ENCODE measurements at regions not wholly inside any gene's neighbourhood (a gene's known extent, or its start where the extent isn't known, plus 50 kb on each side); places are given as distances from the start of the nearest gene placed in this dataset.

DNA sequence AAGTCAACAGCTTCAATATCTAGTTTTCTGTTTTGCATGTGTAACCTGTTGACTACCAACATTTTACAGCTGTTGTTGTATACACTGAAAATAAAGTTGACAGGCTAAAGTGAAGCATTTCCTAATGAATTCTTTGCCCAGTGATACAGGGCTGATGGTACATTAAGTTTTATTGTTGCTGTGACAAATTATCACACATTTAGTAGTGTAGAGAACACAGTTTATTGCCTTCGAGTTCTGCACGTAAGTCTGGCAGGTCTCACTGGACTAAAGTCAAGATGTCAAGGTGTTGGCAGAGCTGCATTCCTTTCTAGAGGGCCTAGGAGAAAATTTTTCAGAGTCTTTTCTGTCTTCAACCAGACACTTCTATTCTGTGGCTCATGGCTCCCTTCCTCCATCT, 184.2 kb downstream of the SLITRK6 start:
- no peak for ATAC-seq (ENCODE audit: insufficient read depth, low read depth)
- Histone ChIP-seq H3K4me1 (ENCODE audit: insufficient read depth, low read length) (no peaks in the 10 kb centered on the region), H3K9me3 (ENCODE audit: insufficient read depth, low read length, severe bottlenecking) (no peaks in the 10 kb centered on the region), H3K4me2 (ENCODE audit: insufficient read depth, low read length) (no peak overlapping the region), H3K36me3 (ENCODE audit: insufficient read depth, low read length) (no peaks in the 10 kb centered on the region), H3K27ac (ENCODE audit: low read length) (no peak overlapping the region), H3K4me3 (ENCODE audit: low read depth in 1 of 2, low read length in 2 of 2) (no peak overlapping the region), H3K27me3 (ENCODE audit: insufficient read depth, low read length, poor library complexity) (no peaks in the 10 kb centered on the region), H4K20me1 (ENCODE audit: insufficient read depth, low read length) (no peaks in the 10 kb centered on the region), H2AFZ (ENCODE audit: low read depth, low read length) (no peak overlapping the region), H3K79me2 (ENCODE audit: insufficient read depth, low read length) (no peaks in the 10 kb centered on the region), H3K9ac (ENCODE audit: low read depth, low read length) (no peak overlapping the region)
- TF ChIP-seq, protein P1, sequence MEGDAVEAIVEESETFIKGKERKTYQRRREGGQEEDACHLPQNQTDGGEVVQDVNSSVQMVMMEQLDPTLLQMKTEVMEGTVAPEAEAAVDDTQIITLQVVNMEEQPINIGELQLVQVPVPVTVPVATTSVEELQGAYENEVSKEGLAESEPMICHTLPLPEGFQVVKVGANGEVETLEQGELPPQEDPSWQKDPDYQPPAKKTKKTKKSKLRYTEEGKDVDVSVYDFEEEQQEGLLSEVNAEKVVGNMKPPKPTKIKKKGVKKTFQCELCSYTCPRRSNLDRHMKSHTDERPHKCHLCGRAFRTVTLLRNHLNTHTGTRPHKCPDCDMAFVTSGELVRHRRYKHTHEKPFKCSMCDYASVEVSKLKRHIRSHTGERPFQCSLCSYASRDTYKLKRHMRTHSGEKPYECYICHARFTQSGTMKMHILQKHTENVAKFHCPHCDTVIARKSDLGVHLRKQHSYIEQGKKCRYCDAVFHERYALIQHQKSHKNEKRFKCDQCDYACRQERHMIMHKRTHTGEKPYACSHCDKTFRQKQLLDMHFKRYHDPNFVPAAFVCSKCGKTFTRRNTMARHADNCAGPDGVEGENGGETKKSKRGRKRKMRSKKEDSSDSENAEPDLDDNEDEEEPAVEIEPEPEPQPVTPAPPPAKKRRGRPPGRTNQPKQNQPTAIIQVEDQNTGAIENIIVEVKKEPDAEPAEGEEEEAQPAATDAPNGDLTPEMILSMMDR (IDR thresholded peaks at IDR 0.05; ENCODE audit: borderline replicate concordance, extremely low read depth, low read length, poor library complexity, severe bottlenecking): no peak
- TF ChIP-seq EZH2 (IDR thresholded peaks at IDR 0.05; ENCODE audit: borderline replicate concordance, low read depth, low read length, severe bottlenecking): no peak
- DNase-seq: no peak

DNA sequence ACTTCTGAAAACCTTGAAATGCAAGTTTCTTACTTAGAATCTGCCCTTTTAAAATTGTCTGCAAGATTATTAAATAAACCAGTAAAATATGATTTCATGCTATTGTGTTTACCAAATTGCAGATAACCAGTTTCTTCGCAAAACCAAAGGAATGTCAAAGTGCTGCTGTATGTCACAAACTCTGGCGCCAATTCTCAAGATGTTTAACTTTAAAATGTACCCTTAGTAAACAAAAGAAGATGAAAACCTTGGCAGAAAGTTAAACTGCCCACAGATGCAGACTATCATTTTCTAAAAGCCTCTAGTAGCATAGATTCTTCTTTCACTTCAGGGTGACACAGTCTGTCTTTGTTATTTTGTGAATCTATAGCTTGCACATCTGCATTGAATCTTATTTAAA, 189.2 kb downstream of the SLITRK6 start:
- H3K9me3 ChIP-seq (ENCODE audit: insufficient read depth, low read length, severe bottlenecking): no peaks in the 10 kb centered on the region

DNA sequence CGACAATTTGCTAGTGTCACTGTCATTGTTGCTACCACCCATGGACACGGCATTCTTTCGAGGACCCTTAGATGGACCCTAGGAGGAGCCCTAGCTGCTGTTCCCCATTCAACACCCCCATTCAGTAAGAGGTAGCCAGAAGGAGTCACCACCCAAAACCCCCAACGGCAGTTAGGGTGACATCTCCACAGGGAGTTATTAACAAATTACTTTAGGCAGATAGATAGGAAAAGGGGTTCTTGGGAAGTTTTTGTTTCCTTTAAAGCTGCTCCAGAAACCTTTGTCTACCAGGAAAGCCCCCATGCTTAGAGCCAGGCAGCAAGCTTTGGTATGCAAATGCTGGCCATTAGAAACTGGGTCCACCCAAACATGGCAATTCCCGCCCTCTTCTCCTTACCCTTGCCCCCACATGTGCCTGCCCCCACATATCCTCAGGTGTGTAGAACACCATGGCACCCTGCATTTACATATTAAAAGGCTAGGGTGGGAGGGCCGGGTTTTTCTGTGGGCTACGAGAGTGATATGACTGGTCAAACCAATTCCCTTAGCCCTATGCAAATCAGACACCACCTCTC, 190.9 kb downstream of the SLITRK6 start:
- H3K4me1 ChIP-seq (ENCODE audit: insufficient read depth, low read length): no peaks in the 10 kb centered on the region
- H4K20me1 ChIP-seq (ENCODE audit: insufficient read depth, low read length): no peaks in the 10 kb centered on the region
- H3K4me3 ChIP-seq (ENCODE audit: low read depth in 1 of 2, low read length in 2 of 2): no peak overlapping the region
- no peaks in the 10 kb centered on the region for H3K36me3 ChIP-seq (ENCODE audit: insufficient read depth, low read length)
- no peak for DNase-seq
- H3K9ac ChIP-seq (ENCODE audit: low read depth, low read length): no peak overlapping the region
- no peak overlapping the region for H3K4me2 ChIP-seq (ENCODE audit: insufficient read depth, low read length)
- no peak for ATAC-seq (ENCODE audit: insufficient read depth, low read depth)
- H2AFZ ChIP-seq (ENCODE audit: low read depth, low read length): no peak overlapping the region
- no peak overlapping the region for H3K27ac ChIP-seq (ENCODE audit: low read length)
- no peaks in the 10 kb centered on the region for H3K27me3 ChIP-seq (ENCODE audit: insufficient read depth, low read length, poor library complexity)
- TF ChIP-seq, protein P1 (IDR thresholded peaks at IDR 0.05; ENCODE audit: borderline replicate concordance, extremely low read depth, low read length, poor library complexity, severe bottlenecking): no peak
- no peak for TF ChIP-seq EZH2 (IDR thresholded peaks at IDR 0.05; ENCODE audit: borderline replicate concordance, low read depth, low read length, severe bottlenecking)
- no peaks in the 10 kb centered on the region for H3K9me3 ChIP-seq (ENCODE audit: insufficient read depth, low read length, severe bottlenecking)
- H3K79me2 ChIP-seq (ENCODE audit: insufficient read depth, low read length): no peaks in the 10 kb centered on the region

More for the DNA sequence above, 189.2 kb downstream of the SLITRK6 start:
- no peak for ATAC-seq (ENCODE audit: insufficient read depth, low read depth)
- no peak overlapping the region for H2AFZ ChIP-seq (ENCODE audit: low read depth, low read length)
- no peaks in the 10 kb centered on the region for H3K27me3 ChIP-seq (ENCODE audit: insufficient read depth, low read length, poor library complexity)
- H3K9ac ChIP-seq (ENCODE audit: low read depth, low read length): no peak overlapping the region
- no peak overlapping the region for H3K27ac ChIP-seq (ENCODE audit: low read length)
- no peak overlapping the region for H3K4me3 ChIP-seq (ENCODE audit: low read depth in 1 of 2, low read length in 2 of 2)
- TF ChIP-seq, protein P1 (IDR thresholded peaks at IDR 0.05; ENCODE audit: borderline replicate concordance, extremely low read depth, low read length, poor library complexity, severe bottlenecking): no peak
- TF ChIP-seq EZH2 (IDR thresholded peaks at IDR 0.05; ENCODE audit: borderline replicate concordance, low read depth, low read length, severe bottlenecking): no peak
- H4K20me1 ChIP-seq (ENCODE audit: insufficient read depth, low read length): no peaks in the 10 kb centered on the region
- H3K4me2 ChIP-seq (ENCODE audit: insufficient read depth, low read length): no peak overlapping the region
- no peaks in the 10 kb centered on the region for H3K79me2 ChIP-seq (ENCODE audit: insufficient read depth, low read length)
- H3K4me1 ChIP-seq (ENCODE audit: insufficient read depth, low read length): no peaks in the 10 kb centered on the region
- no peak for DNase-seq
- no peaks in the 10 kb centered on the region for H3K36me3 ChIP-seq (ENCODE audit: insufficient read depth, low read length)
